ENCODE measurements at regions not wholly inside any gene's neighbourhood (a gene's known extent, or its start where the extent isn't known, plus 50 kb on each side); places are given as distances from the start of the nearest gene placed in this dataset.

DNA sequence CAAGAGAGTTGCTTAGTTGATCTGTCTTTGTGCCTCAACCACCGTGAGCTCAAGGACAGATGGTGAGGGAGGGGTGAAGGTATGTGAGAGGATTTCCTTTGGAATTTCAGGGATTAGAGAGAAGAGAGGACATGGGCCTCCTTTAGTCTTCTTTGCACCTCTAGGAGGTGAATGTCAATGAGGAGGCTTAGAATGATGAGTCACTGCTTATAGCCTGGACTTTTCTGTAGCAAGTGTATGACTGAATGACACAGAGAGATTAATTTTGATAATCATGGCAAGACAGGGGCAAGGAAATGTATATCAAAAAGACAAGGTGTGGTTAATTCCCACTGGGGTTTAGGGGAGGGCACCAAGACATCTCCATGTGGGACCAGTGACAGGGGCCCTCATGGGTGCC is 947.3 kb upstream of the TENM4 start:
- H3K4me3 ChIP-seq (ENCODE audit: low read depth in 2 of 2, low read length in 2 of 2), result no peak overlapping the region
- TF ChIP-seq TCF7L2 (IDR thresholded peaks at IDR 0.05; ENCODE audit: low read depth, low read length) (no peak), SIN3A (IDR thresholded peaks at IDR 0.05; ENCODE audit: borderline replicate concordance, insufficient read depth, low read depth, low read length) (no peak), POLR2AphosphoS5 (IDR thresholded peaks at IDR 0.05; ENCODE audit: low read depth, low read length) (no peak)
- TF ChIP-seq, protein P1, sequence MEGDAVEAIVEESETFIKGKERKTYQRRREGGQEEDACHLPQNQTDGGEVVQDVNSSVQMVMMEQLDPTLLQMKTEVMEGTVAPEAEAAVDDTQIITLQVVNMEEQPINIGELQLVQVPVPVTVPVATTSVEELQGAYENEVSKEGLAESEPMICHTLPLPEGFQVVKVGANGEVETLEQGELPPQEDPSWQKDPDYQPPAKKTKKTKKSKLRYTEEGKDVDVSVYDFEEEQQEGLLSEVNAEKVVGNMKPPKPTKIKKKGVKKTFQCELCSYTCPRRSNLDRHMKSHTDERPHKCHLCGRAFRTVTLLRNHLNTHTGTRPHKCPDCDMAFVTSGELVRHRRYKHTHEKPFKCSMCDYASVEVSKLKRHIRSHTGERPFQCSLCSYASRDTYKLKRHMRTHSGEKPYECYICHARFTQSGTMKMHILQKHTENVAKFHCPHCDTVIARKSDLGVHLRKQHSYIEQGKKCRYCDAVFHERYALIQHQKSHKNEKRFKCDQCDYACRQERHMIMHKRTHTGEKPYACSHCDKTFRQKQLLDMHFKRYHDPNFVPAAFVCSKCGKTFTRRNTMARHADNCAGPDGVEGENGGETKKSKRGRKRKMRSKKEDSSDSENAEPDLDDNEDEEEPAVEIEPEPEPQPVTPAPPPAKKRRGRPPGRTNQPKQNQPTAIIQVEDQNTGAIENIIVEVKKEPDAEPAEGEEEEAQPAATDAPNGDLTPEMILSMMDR (IDR thresholded peaks at IDR 0.05), result no peak
- TF ChIP-seq, protein P2, sequence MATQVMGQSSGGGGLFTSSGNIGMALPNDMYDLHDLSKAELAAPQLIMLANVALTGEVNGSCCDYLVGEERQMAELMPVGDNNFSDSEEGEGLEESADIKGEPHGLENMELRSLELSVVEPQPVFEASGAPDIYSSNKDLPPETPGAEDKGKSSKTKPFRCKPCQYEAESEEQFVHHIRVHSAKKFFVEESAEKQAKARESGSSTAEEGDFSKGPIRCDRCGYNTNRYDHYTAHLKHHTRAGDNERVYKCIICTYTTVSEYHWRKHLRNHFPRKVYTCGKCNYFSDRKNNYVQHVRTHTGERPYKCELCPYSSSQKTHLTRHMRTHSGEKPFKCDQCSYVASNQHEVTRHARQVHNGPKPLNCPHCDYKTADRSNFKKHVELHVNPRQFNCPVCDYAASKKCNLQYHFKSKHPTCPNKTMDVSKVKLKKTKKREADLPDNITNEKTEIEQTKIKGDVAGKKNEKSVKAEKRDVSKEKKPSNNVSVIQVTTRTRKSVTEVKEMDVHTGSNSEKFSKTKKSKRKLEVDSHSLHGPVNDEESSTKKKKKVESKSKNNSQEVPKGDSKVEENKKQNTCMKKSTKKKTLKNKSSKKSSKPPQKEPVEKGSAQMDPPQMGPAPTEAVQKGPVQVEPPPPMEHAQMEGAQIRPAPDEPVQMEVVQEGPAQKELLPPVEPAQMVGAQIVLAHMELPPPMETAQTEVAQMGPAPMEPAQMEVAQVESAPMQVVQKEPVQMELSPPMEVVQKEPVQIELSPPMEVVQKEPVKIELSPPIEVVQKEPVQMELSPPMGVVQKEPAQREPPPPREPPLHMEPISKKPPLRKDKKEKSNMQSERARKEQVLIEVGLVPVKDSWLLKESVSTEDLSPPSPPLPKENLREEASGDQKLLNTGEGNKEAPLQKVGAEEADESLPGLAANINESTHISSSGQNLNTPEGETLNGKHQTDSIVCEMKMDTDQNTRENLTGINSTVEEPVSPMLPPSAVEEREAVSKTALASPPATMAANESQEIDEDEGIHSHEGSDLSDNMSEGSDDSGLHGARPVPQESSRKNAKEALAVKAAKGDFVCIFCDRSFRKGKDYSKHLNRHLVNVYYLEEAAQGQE (IDR thresholded peaks at IDR 0.05; ENCODE audit: insufficient read depth in 1 of 2, low read depth in 2 of 2, low read length in 1 of 2), result no peak
- no peaks in the 10 kb centered on the region for H3K27me3 ChIP-seq (ENCODE audit: control insufficient read depth, insufficient read depth, low read length)
- ATAC-seq (no peak), DNase-seq (ENCODE audit: low read depth, low spot score) (no peak)
- ChIA-PET CTCF (no interaction called here), POLR2A (no interaction called here)
- H3K27ac ChIP-seq (ENCODE audit: low read length), result no peak overlapping the region
- no peaks in the 10 kb centered on the region for H3K36me3 ChIP-seq (ENCODE audit: control insufficient read depth, insufficient read depth, low read length)
- in situ Hi-C loops (cut with HindIII; ENCODE audit: low pct_unique_long_range_greater_than_20kb, low sequenced_read_pairs), result no loop called here
- no peaks in the 10 kb centered on the region for H3K4me1 ChIP-seq (ENCODE audit: control insufficient read depth, insufficient read depth, low read length)
- intact Hi-C loops (cut with micrococcal nuclease; ENCODE audit: unreplicated experiment), result no loop called here
- H3K9me3 ChIP-seq (ENCODE audit: control insufficient read depth, insufficient read depth, low read depth, low read length), result no peaks in the 10 kb centered on the region
- no TSS peak for BruUV-seq (replicated peaks)

DNA sequence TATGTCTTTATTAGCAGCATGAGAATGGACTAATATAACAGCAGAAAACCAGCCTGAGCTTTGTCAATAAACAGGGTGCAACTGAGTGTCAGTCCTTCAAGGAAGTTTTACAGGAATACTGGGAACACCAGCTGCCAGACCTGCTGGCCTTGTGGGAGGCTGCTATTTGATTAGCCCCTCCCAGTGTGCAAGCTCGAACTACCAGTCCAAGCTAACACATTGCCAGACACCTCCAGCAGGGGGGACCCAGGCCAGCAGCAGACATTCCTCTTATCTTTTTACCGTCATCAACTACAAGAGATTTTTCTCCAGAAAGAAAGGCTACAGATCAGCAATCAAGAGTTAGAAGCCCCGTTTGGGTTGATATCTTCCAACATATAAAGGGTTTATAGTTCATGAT is 942.8 kb upstream of the TENM4 start:
- TF ChIP-seq, protein P2 (IDR thresholded peaks at IDR 0.05; ENCODE audit: insufficient read depth in 1 of 2, low read depth in 2 of 2, low read length in 1 of 2), result no peak
- TF ChIP-seq, protein P1 (IDR thresholded peaks at IDR 0.05), result no peak
- TF ChIP-seq SIN3A (IDR thresholded peaks at IDR 0.05; ENCODE audit: borderline replicate concordance, insufficient read depth, low read depth, low read length), result no peak
- no peak for TF ChIP-seq TCF7L2 (IDR thresholded peaks at IDR 0.05; ENCODE audit: low read depth, low read length)
- TF ChIP-seq POLR2AphosphoS5 (IDR thresholded peaks at IDR 0.05; ENCODE audit: low read depth, low read length), result no peak
- Histone ChIP-seq H3K4me1 (ENCODE audit: control insufficient read depth, insufficient read depth, low read length) (no peaks in the 10 kb centered on the region), H3K27me3 (ENCODE audit: control insufficient read depth, insufficient read depth, low read length) (no peaks in the 10 kb centered on the region), H3K36me3 (ENCODE audit: control insufficient read depth, insufficient read depth, low read length) (no peaks in the 10 kb centered on the region), H3K4me3 (ENCODE audit: low read depth in 2 of 2, low read length in 2 of 2) (no peak overlapping the region), H3K9me3 (ENCODE audit: control insufficient read depth, insufficient read depth, low read depth, low read length) (no peaks in the 10 kb centered on the region), H3K27ac (ENCODE audit: low read length) (no peak overlapping the region)
- DNase-seq (ENCODE audit: low read depth, low spot score) (no peak), ATAC-seq (no peak)
- BruUV-seq (replicated peaks), result no TSS peak
- intact Hi-C loops (cut with micrococcal nuclease; ENCODE audit: unreplicated experiment) (no loop called here), in situ Hi-C loops (cut with HindIII; ENCODE audit: low pct_unique_long_range_greater_than_20kb, low sequenced_read_pairs) (no loop called here)
- ChIA-PET POLR2A (no interaction called here), CTCF (interaction anchor here (0.6 kb wide), 1 partner anchor 624 kb away, joined by 3 read pairs; no protein-coding TSS in a partner anchor)

Data from Panc1 (cell line).